H4 (cell line): ENCODE measurements at regions not wholly inside any gene's neighbourhood (a gene's known extent, or its start where the extent isn't known, plus 50 kb on each side); places are given as distances from the start of the nearest gene placed in this dataset.
"Not testable (repeated sequence)": the region's sequence is repeated elsewhere in the genome, so short reads cannot be mapped to it uniquely, and the experiment has no call there.

ENCODE experiments used
- DNase-seq: peaks from one replicate; pipeline ENCODE4 v3.0.0-alpha.2; 2015; ENCODE audit warnings: low spot score

DNA sequence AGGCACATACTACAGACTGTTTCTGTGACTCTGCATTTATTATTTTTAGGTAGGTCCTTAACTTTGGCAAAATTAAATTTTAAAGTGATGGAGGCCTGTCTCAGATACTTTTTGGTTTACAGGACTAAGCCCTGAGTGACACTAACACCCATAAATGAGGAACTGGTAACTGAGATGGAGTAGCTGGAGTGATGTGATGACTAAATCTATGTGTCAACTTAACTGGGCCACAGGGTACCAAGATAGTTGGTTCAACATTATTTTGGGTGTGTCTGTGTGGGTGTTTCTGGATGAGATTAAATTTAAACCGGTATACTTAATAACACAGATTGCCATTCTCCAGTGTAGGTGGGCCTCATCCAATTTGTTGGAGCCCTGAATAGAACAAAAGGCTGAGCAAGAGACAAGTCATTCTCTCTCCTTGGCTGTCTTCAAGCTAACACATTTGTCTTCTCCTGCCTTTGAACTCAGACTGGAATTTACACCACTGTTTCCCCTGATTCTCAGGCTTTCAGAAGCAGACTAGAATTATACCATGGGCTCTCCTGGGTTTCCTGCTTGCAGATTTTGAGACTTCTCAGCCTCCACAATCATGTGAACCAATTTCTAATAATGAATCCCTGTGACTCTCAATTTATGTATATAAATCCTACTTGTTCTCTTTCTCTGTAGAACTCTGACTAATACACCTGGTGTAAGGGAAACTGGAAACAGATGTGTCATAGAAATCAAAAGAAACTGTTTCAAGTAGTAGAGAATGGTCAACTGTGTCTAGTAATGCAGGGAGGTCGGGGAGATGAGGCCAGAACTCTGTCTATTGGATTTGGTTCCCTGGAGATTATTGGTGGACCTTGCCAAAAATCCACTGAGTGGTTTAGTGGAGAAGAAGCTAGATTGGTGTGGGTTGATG, 579.2 kb downstream of the EPM2A start:
- no peak for DNase-seq

DNA sequence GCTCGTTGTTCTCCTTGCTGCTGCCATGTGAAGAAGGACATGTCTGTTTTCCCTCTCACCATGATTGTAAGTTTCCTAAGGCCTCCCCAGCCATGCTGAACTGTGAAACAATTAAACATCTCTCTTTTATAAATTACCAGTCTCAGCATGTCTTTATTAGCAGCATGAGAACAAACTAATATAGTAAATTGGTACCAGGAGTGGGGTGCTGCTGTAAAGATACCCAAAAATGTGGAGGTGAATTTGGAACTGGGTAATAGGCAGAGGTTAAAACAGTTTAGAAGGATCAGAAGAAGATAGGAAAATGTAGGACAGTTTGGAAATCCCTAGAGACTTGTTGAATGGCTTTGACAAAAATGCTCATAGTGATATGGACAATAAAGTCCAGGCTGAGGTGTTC, 576.7 kb downstream of the EPM2A start:
- not testable (repeated sequence) for DNase-seq

DNA sequence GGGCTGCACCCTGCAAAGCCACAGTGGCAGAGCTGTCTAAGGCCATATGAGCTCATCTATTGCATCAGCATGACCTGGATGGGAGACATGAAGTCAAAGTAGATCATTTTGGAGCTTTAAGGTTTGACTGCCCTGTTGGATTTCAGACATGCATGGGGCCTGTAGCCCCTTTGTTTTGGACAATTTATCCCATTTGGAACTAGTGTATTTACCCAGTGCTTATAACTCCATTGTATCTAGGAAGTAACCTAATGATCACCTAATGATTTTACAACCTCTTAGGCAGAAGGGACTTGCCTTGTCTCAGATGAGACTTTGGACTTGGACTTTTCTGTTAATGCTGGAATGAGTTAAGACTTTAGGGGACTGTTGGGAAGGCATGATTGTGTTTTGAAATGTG, 575.4 kb downstream of the EPM2A start:
- DNase-seq: no peak

GRCh38 chr6:145161501-145161900, 573.8 kb downstream of the EPM2A start:
- DNase-seq: no peak

DNA sequence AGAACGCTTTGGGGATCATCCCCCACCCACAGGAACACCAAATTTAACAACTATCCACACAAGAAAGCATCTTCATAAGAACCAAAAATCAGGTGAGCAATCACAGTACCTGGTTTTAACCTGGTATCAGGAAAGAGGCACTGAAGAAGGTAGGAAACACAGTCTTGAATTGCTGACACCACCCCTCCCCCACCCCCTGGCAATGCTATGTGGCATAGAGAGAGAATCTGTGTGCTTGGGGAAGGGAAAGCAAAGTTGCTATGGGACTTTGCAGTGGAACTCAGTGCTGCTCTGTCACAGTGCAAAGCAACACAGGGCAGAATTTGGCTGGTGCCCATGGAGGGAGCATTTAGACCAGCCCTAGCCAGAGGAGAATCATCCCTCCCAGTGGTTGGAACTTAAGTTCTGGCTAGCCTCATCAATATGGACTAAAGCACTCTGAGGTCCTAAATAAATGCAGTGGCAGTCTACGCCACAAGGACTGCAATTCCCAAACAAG, 565.5 kb downstream of the EPM2A start:
- DNase-seq: no peak

DNA sequence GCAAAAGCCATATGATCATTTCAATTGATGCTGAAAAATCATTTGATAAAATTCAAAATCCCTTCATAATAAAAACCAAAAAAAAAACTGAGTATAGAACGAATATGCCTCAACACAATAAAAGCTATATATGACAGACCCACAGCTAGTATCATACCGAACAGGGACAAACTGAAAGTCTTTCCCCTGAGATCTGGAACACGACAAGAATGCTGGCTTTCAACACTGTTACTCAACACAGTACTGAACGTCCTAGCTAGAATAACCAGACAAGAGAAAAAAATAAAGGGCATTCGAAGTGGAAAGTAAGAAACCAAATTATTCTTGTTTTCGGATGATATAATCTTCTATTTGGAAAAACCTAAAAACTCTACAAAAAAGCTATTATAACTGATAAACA, 559.9 kb downstream of the EPM2A start:
- no peak for DNase-seq

GRCh38 chr6:145178391-145178790, 556.9 kb downstream of the EPM2A start:
- no peak for DNase-seq

DNA sequence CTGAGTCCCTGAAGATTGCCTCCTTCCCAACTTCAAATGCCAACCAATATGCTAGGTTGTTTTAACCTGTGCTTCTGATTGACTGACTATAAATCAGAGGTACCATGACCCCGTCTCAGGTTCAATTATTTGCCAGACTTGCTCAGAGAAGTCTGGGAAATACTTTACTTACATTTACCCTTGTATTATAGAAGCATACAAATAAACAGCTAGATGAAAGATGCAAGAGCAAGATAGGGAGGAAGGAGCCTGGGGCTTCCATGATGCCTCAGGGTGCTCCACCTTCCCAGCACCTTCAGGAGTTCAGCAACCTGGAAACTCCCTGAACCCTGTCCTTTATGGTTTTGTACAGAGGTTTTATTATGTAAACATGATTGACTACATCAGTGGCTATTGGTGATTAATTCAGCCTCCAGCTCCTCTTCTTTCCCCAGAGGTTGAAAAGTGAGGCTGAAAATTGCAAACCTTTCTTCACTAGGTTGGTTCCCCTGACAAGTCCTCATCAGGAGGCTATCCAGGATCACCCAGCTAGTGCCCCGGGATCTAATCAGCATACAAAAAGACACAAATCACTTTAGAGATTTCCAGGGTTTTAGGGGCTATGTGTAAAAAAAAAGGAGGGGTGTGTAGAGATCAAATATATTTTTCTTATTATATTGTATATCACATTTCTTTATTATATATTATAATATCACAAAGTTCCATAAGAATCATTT, 547.7 kb downstream of the EPM2A start:
- DNase-seq: no peak

- no peak for DNase-seq
These were observed 545.5 kb downstream of the EPM2A start for GRCh38 chr6:145189836-145190235.

DNA sequence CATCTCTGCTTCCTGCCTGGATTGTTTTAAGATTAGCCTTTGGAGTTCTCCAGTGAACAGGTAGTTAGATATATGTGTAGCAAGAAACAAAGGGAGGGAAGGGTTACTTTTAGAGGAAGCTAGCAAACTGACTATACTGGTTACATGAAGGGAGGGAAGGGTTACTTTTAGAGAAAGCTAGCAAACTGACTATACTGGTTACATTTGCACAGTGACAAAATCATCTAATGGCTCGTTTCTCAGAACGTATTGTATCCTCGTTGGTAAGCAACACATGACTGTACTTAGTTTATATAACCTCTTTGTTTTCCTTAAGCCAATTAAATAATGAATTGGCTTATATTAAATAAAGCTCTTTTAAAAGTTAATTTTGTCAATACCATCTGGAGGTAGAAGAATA, 540.9 kb downstream of the EPM2A start:
- DNase-seq: no peak

- peak; percentile 2 for DNase-seq
These were observed 535.4 kb downstream of the EPM2A start for GRCh38 chr6:145199961-145200360.

- DNase-seq: no peak
These were observed 531.0 kb downstream of the EPM2A start for GRCh38 chr6:145204301-145204700.

DNA sequence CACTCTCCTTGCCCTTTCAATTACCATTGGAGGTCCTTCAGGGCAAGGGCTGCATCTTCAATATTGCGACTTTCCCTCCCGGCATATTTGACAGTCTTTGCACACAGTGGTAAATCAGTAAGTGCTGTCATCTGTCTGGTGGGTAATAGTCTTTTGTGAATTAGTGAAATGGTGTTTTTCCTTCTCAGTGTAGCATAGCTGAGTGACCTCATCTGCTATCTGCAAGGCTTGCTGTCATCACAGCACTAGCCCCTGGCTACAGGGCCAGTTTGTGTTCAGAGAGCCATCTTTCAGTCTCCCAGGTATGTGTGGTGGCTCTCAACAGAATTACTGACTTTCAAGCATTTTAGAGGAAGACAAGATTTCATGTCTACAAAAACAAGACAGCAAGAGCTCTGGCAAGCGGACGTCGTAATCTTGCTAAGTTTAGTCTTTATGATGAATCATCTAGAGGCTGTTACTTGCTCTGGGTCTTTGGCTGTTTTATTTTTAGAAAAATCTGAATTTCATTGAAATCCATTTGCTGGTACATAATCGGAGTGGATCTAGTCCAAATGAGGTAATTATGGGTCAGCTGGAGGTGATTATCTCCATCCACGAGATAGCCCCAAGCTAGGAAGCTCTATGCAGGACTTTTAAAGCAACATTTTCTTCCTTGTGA, 528.9 kb downstream of the EPM2A start:
- DNase-seq: no peak

- DNase-seq: no peak
These were observed 526.8 kb downstream of the EPM2A start for GRCh38 chr6:145208474-145208873.

GRCh38 chr6:145209272-145209671, 526.0 kb downstream of the EPM2A start:
- DNase-seq: no peak

GRCh38 chr6:145212813-145213212, 522.5 kb downstream of the EPM2A start:
- no peak for DNase-seq

DNA sequence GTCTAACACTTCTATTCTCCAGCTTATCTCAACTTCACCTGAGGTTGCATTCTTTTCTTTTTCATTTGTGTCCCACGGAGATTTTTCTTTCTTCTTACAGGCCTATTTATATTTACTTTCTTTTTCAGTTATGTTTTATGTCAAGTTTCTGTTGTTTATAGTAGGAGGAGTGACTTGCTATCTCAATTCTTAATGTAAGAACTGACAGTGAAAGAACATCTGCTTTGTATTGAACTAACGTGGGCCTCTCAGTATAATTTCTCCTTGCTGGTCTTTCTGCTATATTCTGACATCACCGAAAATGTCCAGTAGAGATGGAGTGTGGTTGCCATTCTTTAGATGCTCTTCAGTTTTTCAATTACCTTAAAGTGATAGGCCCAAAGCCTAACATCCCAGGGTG, 521.7 kb downstream of the EPM2A start:
- DNase-seq: no peak

DNA sequence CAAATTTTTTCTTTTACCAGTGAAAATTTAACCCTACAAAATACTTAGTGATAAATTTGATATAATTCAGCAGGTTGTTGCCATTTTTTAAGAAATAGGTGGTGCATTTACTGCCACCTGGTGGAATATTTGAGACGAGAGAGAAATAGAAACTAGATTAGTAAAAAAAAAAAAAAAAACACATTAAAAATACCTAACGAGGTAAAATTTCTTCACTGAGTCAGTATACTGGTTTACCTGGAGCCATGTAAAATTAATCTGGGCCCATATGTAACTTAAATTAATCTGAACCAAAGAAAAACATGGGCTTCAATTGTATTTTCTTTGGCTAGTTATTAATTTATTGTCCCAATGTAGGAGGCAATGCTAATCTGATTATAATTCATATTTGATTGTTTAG, 520.8 kb downstream of the EPM2A start:
- DNase-seq: peak; percentile 2

DNA sequence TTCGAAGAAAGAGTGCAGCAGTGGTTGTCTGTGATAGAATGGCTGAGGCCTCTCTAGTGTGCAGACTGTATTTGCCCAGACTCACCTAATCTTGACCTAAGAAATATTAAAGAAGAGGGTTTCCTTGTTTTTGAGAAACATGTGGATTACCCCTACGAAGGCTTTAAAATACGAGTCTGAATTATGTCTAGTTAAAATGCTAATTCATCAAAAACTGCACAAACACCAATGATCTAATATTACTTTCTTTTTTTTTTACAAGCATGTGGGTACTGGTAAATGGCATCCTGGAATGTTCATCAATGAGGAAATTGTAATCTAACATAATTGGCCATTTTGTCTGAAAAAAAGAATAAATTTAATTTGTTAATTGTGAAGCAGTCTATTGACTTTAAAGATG, 510.9 kb downstream of the EPM2A start:
- no peak for DNase-seq

DNA sequence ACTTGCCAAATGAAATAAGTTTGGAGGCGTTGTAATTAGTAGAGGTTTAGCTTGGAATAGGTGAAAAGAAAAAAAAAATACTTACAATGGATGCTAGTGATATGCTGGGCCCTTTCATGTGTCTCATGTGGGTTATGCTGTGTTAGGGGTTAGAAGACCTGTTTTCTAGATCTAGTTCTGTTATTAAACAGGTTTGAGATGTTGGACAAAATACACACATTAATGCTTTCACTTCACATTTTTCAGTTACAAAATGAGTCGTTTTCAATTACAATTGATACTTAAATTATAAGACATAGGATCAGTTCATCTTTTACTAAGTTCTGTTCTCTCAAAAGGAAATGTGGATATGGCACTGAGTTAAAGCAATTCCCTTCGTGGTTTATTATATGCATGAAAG, 509.8 kb downstream of the EPM2A start:
- no peak for DNase-seq

- no peak for DNase-seq
These were observed 507.7 kb downstream of the EPM2A start for GRCh38 chr6:145227593-145227992.

GRCh38 chr6:145228962-145229582, 506.2 kb downstream of the EPM2A start:
- DNase-seq: no peak
